Panc1 (cell line): ENCODE measurements at regions not wholly inside any gene's neighbourhood (a gene's known extent, or its start where the extent isn't known, plus 50 kb on each side); places are given as distances from the start of the nearest gene placed in this dataset.

Experiments used
- ATAC-seq: fragments of 200-7000 bp; cut with Tn5 transposase; 2 replicates; pipeline ENCODE4 v1.9.1; 2020; ENCODE audit warnings: mild to moderate bottlenecking, moderate library complexity
- BruUV-seq: library from RNA; stranded (reverse); fragments of 400-500 nt; replicated peaks from 2 replicates; lab custom pipeline; 2021; lab: Mats Ljungman, UMichigan
- CTCF ChIA-PET: fragments of 300-600 bp; sonication (Branson Sonifier 250); formaldehyde crosslinking; loops from one replicate; lab custom pipeline; 2022; ENCODE audit warnings: antibody characterized with exemption; lab: Charles Lee
- POLR2A ChIA-PET: fragments of 300-600 bp; sonication (Branson Sonifier 250); formaldehyde crosslinking; loops from one replicate; lab custom pipeline; 2022; ENCODE audit warnings: antibody characterized with exemption; lab: Charles Lee
- DNase-seq: peaks from one replicate; pipeline ENCODE4 v3.0.0-alpha.2; 2010; ENCODE audit warnings: low read depth, low spot score
- H3K27ac ChIP-seq: 2 replicates; pipeline ENCODE4 v1.5.1; 2011; ENCODE audit warnings: mild to moderate bottlenecking, low read length, inconsistent platforms
- H3K27me3 ChIP-seq: fragments of 200-500 bp; sonication (Bioruptor generic); 2 replicates; pipeline ENCODE4 v1.6.0; 2014; ENCODE audit warnings: low read length, inconsistent platforms; ENCODE audit not compliant: control insufficient read depth, insufficient read depth
- H3K36me3 ChIP-seq: fragments of 200-500 bp; sonication (Bioruptor generic); 2 replicates; pipeline ENCODE4 v1.5.1; 2014; ENCODE audit warnings: inconsistent platforms, mild to moderate bottlenecking, low read length, moderate library complexity; ENCODE audit not compliant: control insufficient read depth, insufficient read depth
- H3K4me1 ChIP-seq: 2 replicates; pipeline ENCODE4 v1.5.1; 2011; ENCODE audit warnings: inconsistent platforms, mild to moderate bottlenecking, low read length, moderate library complexity; ENCODE audit not compliant: control insufficient read depth, insufficient read depth
- H3K4me3 ChIP-seq, 2 experiments: 2 replicates each; pipeline ENCODE4 v1.5.1; 2011 to 2012; ENCODE audit warnings: low read depth in 2 of 2, low read length in 2 of 2, mild to moderate bottlenecking in 2 of 2, inconsistent platforms in 1 of 2, moderate library complexity in 1 of 2
- H3K9me3 ChIP-seq: fragments of 200-500 bp; sonication (Bioruptor generic); 2 replicates; pipeline ENCODE4 v1.5.1; 2014; ENCODE audit warnings: low read depth, mild to moderate bottlenecking, inconsistent platforms, low read length, moderate library complexity; ENCODE audit not compliant: control insufficient read depth, insufficient read depth
- CTCF ChIP-seq: fragments of 450-650 bp; IDR thresholded peaks from 2 replicates; pipeline ENCODE4 v1.5.1; 2017; ENCODE audit warnings: mild to moderate bottlenecking
- POLR2AphosphoS5 ChIP-seq: IDR thresholded peaks from 2 replicates; pipeline ENCODE4 v1.6.1; 2012; ENCODE audit warnings: mild to moderate bottlenecking, low read depth, low read length, moderate library complexity
- REST ChIP-seq, 2 experiments: IDR thresholded peaks; 2 replicates each; pipeline ENCODE4 v1.6.1; 2011 to 2012; ENCODE audit warnings: low read depth in 2 of 2, control low read depth in 1 of 2, low read length in 1 of 2, mild to moderate bottlenecking in 1 of 2, moderate library complexity in 1 of 2; ENCODE audit not compliant: insufficient read depth in 1 of 2
- SIN3A ChIP-seq: IDR thresholded peaks from 2 replicates; pipeline ENCODE4 v1.6.1; 2012; ENCODE audit warnings: low read depth, mild to moderate bottlenecking, low read length, moderate library complexity, borderline replicate concordance; ENCODE audit not compliant: insufficient read depth
- TCF7L2 ChIP-seq: IDR thresholded peaks from 2 replicates; pipeline ENCODE4 v1.6.1; 2011; ENCODE audit warnings: mild to moderate bottlenecking, low read depth, low read length, inconsistent platforms
- in situ Hi-C: cut with HindIII; loops from 2 replicates; pipeline ENCODE4 v1.10.0; 2016; ENCODE audit warnings: low sequenced_read_pairs, low pct_unique_long_range_greater_than_20kb
- intact Hi-C: fragments of 100-400 bp; cut with micrococcal nuclease; formaldehyde crosslinking; loops from one replicate; pipeline ENCODE4 v1.10.0; 2022; ENCODE audit not compliant: unreplicated experiment

GRCh38 chr9:95754533-95755420, 120.7 kb upstream of the ERCC6L2 start:
- Histone ChIP-seq H3K4me1 (no peaks in the 10 kb centered on the region; the same call in 1 of the 2 replicates), H3K36me3 (no peaks in the 10 kb centered on the region), H3K9me3 (no peaks in the 10 kb centered on the region), H3K27ac (no peak overlapping the region), H3K27me3 (no peaks in the 10 kb centered on the region), H3K4me3 (no peak overlapping the region)
- in situ Hi-C loops (no loop called here), intact Hi-C loops (no loop called here)
- ChIA-PET CTCF (no interaction called here), POLR2A (no interaction called here)
- ATAC-seq (no peak), DNase-seq (no peak)
- TF ChIP-seq TCF7L2 (no peak), CTCF (no peak), REST (IDR thresholded peaks at IDR 0.05; ENCODE audit: insufficient read depth in 1 of 2, low read depth in 2 of 2, low read length in 1 of 2) (no peak), POLR2AphosphoS5 (no peak), SIN3A (no peak)
- no TSS peak for BruUV-seq

GRCh38 chr9:95753762-95754465, 121.6 kb upstream of the ERCC6L2 start:
- CTCF ChIA-PET = no interaction called here
- H3K4me1 ChIP-seq = no peaks in the 10 kb centered on the region; the same call in 1 of the 2 replicates
- DNase-seq (no peak), ATAC-seq (no peak)
- H3K27ac ChIP-seq = no peak overlapping the region
- BruUV-seq = no TSS peak
- H3K4me3 ChIP-seq = no peak overlapping the region
- in situ Hi-C loops (no loop called here), intact Hi-C loops (no loop called here)
- no peaks in the 10 kb centered on the region for H3K9me3 ChIP-seq
- TF ChIP-seq SIN3A = no peak
- no peak for TF ChIP-seq POLR2AphosphoS5
- no peak for TF ChIP-seq TCF7L2
- no peak for TF ChIP-seq CTCF
- TF ChIP-seq REST (IDR thresholded peaks at IDR 0.05; ENCODE audit: insufficient read depth in 1 of 2, low read depth in 2 of 2, low read length in 1 of 2) = no peak
- H3K36me3 ChIP-seq = no peaks in the 10 kb centered on the region
- H3K27me3 ChIP-seq = no peaks in the 10 kb centered on the region
- POLR2A ChIA-PET = no interaction called here
